Osteocyte (in vitro differentiated cells): ENCODE measurements at regions not wholly inside any gene's neighbourhood (a gene's known extent, or its start where the extent isn't known, plus 50 kb on each side); places are given as distances from the start of the nearest gene placed in this dataset.
"Not testable (repeated sequence)": the region's sequence is repeated elsewhere in the genome, so short reads cannot be mapped to it uniquely, and the experiment has no call there.

Source experiments
- DNase-seq: peaks from one replicate; pipeline ENCODE4 v3.0.0; 2021; ENCODE audit warnings: mixed read lengths; ENCODE audit not compliant: unreplicated experiment; ENCODE audit errors: extremely low spot score
- H3K27ac Mint-ChIP-seq: one replicate; pipeline ENCODE4 v1.8.0; 2021; ENCODE audit warnings: mild to moderate bottlenecking, mixed read lengths; ENCODE audit not compliant: unreplicated experiment
- H3K27me3 Mint-ChIP-seq: one replicate; pipeline ENCODE4 v1.8.0; 2021; ENCODE audit warnings: mixed read lengths; ENCODE audit not compliant: unreplicated experiment
- H3K36me3 Mint-ChIP-seq: one replicate; pipeline ENCODE4 v1.8.0; 2021; ENCODE audit warnings: mixed read lengths; ENCODE audit not compliant: unreplicated experiment
- H3K4me1 Mint-ChIP-seq: one replicate; pipeline ENCODE4 v1.8.0; 2021; ENCODE audit warnings: mixed read lengths; ENCODE audit not compliant: unreplicated experiment
- H3K4me3 Mint-ChIP-seq: one replicate; pipeline ENCODE4 v1.8.0; 2021; ENCODE audit warnings: mild to moderate bottlenecking, moderate library complexity, mixed read lengths; ENCODE audit not compliant: unreplicated experiment
- H3K9me3 Mint-ChIP-seq: one replicate; pipeline ENCODE4 v1.8.0; 2021; ENCODE audit warnings: mixed read lengths; ENCODE audit not compliant: unreplicated experiment
- CTCF ChIP-seq: fragments of 200-600 bp; sonication (generic); IDR thresholded peaks from 2 replicates; pipeline ENCODE4 v1.5.0; 2021; ENCODE audit warnings: antibody characterized with exemption, mild to moderate bottlenecking, moderate library complexity

DNA sequence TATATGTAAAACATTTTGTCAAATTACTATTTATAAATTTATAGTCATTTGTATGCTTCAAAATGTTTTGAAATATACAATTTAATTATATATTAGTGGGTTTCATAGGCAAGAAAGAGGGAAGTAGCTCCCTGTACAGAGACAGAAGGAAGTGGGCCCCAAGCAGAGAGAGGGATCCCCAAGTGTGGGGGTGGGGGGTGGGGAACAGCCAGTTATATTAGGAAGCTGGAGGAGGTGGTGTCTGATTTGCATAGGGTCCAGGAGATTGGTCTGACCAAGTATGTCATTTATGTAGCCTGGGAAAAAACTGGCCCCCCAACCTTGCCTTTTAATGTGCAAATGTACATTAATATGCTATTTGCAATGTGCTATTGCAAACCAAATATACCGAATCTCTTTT, 76.5 kb upstream of the ZSWIM2 start:
- no peak for DNase-seq
- Mint-ChIP-seq H3K4me1 (no peaks in the 10 kb centered on the region), H3K27me3 (peaks cover 4% of the 10 kb centered on the region), H3K9me3 (no peaks in the 10 kb centered on the region), H3K4me3 (no peak overlapping the region), H3K36me3 (no peaks in the 10 kb centered on the region), H3K27ac (no peak overlapping the region)
- no peak for TF ChIP-seq CTCF

GRCh38 chr2:186922316-186922715, 73.3 kb upstream of the ZSWIM2 start:
- not testable (repeated sequence) for H3K36me3 Mint-ChIP-seq, DNase-seq, H3K27ac Mint-ChIP-seq, H3K4me3 Mint-ChIP-seq, H3K4me1 Mint-ChIP-seq, H3K9me3 Mint-ChIP-seq, H3K27me3 Mint-ChIP-seq

- DNase-seq, result no peak
- H3K27ac Mint-ChIP-seq, result no peak overlapping the region
Measured at GRCh38 chr2:186919296-186919695, 70.3 kb upstream of the ZSWIM2 start.

GRCh38 chr2:186918495-186918894, 69.5 kb upstream of the ZSWIM2 start:
- Mint-ChIP-seq H3K36me3 (no peaks in the 10 kb centered on the region), H3K4me1 (peaks cover 3% of the 10 kb centered on the region), H3K27ac (no peak overlapping the region), H3K4me3 (no peak overlapping the region), H3K27me3 (peaks cover 3% of the 10 kb centered on the region), H3K9me3 (no peaks in the 10 kb centered on the region)
- no peak for TF ChIP-seq CTCF
- DNase-seq, result no peak

More at GRCh38 chr2:186919296-186919695, 70.3 kb upstream of the ZSWIM2 start:
- H3K4me1 Mint-ChIP-seq, result peaks cover 3% of the 10 kb centered on the region
- H3K4me3 Mint-ChIP-seq, result no peak overlapping the region
- no peaks in the 10 kb centered on the region for H3K36me3 Mint-ChIP-seq
- no peaks in the 10 kb centered on the region for H3K27me3 Mint-ChIP-seq
- H3K9me3 Mint-ChIP-seq, result no peaks in the 10 kb centered on the region
- TF ChIP-seq CTCF, result no peak

GRCh38 chr2:186917866-186918265, 68.9 kb upstream of the ZSWIM2 start:
- H3K4me3 Mint-ChIP-seq, result no peak overlapping the region
- no peak for TF ChIP-seq CTCF
- no peak overlapping the region for H3K27ac Mint-ChIP-seq
- peaks cover 3% of the 10 kb centered on the region for H3K27me3 Mint-ChIP-seq
- peaks cover 3% of the 10 kb centered on the region for H3K4me1 Mint-ChIP-seq
- DNase-seq, result no peak
- H3K9me3 Mint-ChIP-seq, result no peaks in the 10 kb centered on the region
- H3K36me3 Mint-ChIP-seq, result no peaks in the 10 kb centered on the region

DNA sequence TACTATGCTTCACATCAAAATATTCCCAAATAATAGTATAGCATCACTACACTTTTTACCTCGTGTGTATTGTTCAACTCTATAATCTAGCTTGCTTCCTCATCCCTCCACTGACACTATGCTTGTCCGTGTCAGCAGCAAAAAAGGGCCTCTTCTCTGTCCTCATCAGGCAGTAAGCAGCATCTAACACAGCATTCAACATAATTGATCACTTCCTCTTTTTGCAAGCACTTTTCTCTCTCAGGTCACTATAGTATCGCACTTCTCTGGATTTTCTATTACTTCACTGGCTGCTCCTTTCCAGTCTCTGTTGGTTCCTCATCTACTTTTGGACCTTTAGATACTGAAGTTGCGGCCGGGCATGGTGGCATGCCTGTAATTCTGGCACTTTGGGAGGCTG, 64.9 kb upstream of the ZSWIM2 start:
- Mint-ChIP-seq H3K4me1 (peaks cover 1% of the 10 kb centered on the region), H3K27ac (no peak overlapping the region)

More for the DNA sequence above, 64.9 kb upstream of the ZSWIM2 start:
- Mint-ChIP-seq H3K9me3 (no peaks in the 10 kb centered on the region), H3K27me3 (peaks cover 3% of the 10 kb centered on the region), H3K4me3 (no peak overlapping the region), H3K36me3 (no peaks in the 10 kb centered on the region)
- TF ChIP-seq CTCF, result no peak
- no peak for DNase-seq
